ENCODE measurements at regions not wholly inside any gene's neighbourhood (a gene's known extent, or its start where the extent isn't known, plus 50 kb on each side); places are given as distances from the start of the nearest gene placed in this dataset.

- peak; percentile 77 for DNase-seq (ENCODE audit: low spot score)
- no peak for FAIRE-seq
Measured at GRCh38 chr21:43333298-43334062, 93.5 kb downstream of the SIK1 start.

DNA sequence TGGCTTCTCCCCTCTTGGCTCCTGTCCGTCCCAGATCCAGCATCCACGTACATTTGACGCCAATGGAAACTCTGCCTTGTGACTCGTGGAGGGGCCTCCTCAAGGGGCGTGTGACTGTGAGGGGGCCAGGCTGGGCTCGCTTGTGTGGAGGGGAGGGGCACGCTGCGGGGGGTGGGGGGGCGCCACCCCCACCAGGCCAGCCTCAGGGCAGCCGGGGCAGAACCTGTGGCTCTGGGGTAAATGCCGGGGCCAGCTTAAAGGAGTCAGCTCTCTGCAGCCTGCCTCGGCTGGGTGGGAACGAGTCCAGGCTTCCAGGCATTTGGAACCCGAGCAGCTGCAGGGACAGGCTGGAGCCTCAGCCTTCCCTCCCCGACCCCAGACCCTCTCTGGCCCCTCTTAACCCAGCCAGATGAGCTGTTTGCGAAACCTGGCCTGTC, 94.1 kb downstream of the SIK1 start:
- FAIRE-seq = no peak
- DNase-seq (ENCODE audit: low spot score) = no peak

- DNase-seq (ENCODE audit: low spot score) (no peak), FAIRE-seq (no peak)
Measured at GRCh38 chr21:43331962-43332828, 94.7 kb downstream of the SIK1 start.

- no peak for FAIRE-seq
- no peak for DNase-seq (ENCODE audit: low spot score)
Measured at GRCh38 chr21:43331111-43331961, 95.6 kb downstream of the SIK1 start.

DNA sequence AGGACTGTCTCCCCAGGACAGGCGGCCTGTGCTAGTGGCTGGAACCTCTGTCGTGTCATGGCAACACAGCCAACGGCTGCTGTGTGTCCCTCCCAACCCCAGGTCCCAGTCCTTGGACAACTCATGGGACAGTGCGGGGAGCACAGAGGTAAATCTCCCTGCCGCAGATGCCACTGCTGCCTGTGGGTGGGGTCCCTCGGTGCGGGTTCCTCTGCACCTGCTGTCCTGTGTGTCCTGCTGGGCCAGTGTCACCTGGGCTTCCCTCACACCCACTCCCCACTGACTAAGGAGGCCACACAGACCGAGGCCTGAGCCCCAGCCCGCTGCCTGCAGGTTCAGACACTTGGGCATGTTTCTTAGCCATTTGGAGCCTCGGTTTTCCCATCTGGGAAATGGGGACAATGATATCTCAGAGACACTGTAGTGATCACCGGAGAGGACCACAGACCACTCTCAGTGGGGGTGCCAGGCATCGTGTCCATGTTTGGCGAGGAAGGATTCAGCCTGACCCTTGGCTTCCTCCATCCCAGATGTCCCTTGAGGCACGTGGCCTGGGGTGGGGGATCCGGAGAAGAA, 96.5 kb downstream of the SIK1 start:
- DNase-seq (ENCODE audit: low spot score) (no peak), FAIRE-seq (no peak)

- DNase-seq (ENCODE audit: low spot score) (no peak), FAIRE-seq (no peak)
Measured at GRCh38 chr21:43329711-43330269, 97.1 kb downstream of the SIK1 start.

DNA sequence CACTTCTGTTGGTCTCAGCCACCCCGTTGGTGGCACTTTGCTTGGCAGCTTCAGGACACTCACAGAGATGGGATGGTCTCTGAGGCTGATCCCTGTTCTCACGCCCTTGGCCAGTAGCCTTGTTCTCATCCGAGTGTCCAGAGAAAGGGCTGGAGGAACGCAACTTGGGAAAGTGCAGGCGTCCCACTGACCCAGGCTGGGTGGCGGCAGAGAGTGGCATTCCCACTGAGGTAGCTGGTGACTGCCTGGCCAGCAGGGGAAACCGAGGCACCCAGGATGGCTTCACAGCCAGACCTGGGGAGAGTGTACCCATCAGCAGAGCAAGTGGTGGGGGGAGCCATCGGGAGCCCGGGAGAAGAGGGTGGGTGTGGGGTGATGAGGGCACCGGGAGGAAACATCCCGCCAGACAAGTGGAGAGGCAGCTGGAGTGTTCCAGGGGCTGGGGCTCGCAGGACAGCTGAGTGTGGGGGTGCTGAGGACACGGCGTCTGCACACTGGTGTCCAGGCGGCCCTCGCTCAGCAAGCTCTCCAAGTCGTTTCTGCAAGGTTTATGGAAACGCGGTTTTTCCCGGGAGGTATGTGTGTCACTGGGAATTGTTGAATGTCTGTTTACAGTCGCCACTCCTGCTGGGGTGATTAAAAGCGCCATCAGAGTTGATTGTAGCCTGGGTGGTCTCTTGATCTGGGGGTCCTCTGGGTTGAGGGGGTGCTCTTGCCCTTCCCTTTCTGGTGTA, 97.8 kb downstream of the SIK1 start:
- FAIRE-seq = no peak
- no peak for DNase-seq (ENCODE audit: low spot score)

GRCh38 chr21:43328185-43328957, 98.6 kb downstream of the SIK1 start:
- DNase-seq (ENCODE audit: low spot score) (no peak), FAIRE-seq (no peak)

DNA sequence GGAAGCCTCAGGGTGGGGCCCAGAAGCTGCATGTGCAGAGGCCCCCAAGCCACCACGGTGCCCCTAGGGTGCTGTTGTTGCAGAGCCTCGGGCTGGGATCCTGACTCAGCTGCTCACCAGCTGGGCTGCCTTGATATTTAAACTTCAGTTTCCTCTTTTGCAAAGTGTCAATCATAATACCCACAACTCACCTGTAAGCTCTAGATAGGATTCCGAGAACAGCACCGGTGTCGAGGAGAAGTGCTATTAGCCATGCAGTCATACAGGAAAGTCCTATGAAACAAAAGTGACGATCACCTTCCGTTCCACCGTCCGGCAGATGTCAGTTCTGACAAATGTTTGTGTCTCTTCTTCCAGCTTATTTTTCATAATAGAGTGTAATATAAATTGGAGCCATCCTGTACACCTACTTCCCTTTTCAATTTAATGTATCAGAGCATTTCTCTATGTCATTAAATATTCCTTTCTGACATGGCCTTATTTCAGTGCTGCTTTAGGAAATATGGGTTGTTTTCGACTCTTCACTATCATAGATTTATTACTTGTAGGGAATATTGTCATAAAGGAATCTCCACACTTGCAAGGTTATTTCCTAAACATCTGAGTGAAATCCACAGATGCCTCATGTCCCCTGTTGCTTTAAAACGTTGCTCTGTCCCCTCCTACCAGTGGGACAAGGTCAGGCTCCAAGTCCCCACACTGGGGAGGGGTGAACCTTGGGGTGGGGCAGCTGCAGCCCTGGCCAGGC, 100.8 kb downstream of the SIK1 start:
- FAIRE-seq (no peak), DNase-seq (ENCODE audit: low spot score) (no peak)

GRCh38 chr21:43325036-43325435, 101.9 kb downstream of the SIK1 start:
- no peak for DNase-seq (ENCODE audit: low spot score)
- no peak for FAIRE-seq

DNA sequence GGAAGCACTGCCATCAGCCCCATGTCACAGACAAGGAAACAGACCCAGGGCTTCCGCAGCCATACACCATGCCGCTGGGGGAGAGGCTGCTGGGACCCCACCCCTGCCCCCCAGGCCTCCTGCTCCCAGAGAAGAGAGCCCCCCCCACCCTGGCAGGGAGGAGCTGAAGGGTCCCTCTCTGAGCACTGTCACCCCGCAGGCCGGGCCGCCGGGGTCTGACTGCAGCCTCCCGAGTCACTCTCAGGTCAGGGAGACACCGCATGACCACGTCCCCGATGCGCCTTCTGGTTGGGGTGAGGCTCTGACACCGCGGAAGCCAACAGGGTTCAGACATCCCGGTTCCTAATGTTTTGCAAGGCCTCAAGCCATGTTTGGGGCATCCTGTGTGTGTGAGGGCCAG, 102.3 kb downstream of the SIK1 start:
- no peak for DNase-seq (ENCODE audit: low spot score)
- no peak for FAIRE-seq

- FAIRE-seq = no peak
Measured at GRCh38 chr21:43323244-43324005, 103.5 kb downstream of the SIK1 start.

GRCh38 chr21:43322805-43323204, 104.1 kb downstream of the SIK1 start:
- DNase-seq (ENCODE audit: low spot score) (no peak), FAIRE-seq (no peak)

More at GRCh38 chr21:43323244-43324005, 103.5 kb downstream of the SIK1 start:
- DNase-seq (ENCODE audit: low spot score) = no peak

- no peak for FAIRE-seq
Measured at GRCh38 chr21:43322311-43322710, 104.6 kb downstream of the SIK1 start.

GRCh38 chr21:43321611-43322010, 105.3 kb downstream of the SIK1 start:
- no peak for FAIRE-seq
- no peak for DNase-seq (ENCODE audit: low spot score)

More at GRCh38 chr21:43322311-43322710, 104.6 kb downstream of the SIK1 start:
- no peak for DNase-seq (ENCODE audit: low spot score)

- FAIRE-seq (no peak), DNase-seq (ENCODE audit: low spot score) (no peak)
Measured at GRCh38 chr21:43321111-43321510, 105.8 kb downstream of the SIK1 start.

DNA sequence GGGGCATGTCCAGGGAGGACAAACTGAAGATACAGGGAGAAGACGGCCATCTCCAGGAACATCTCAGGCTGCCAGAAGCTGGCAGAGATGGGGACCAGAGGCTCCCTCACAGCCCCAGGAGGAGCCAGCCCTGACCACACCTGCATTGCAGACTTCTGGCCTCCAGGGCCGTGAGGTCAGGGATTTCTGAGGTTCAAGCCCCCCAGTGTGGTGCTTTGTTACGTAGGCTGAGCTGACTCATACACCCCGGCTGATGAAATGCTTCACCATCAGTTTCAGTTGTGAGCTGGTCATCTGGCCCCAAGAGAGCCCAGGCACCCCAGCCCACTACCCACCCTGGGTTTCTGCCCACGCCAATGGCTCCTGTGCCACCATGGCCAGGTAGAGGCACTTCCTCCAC, 106.4 kb downstream of the SIK1 start:
- no peak for DNase-seq (ENCODE audit: low spot score)
- FAIRE-seq = no peak

Measured in RCC 7860 (cell line).